ENCODE measurements at regions not wholly inside any gene's neighbourhood (a gene's known extent, or its start where the extent isn't known, plus 50 kb on each side); places are given as distances from the start of the nearest gene placed in this dataset.

DNA sequence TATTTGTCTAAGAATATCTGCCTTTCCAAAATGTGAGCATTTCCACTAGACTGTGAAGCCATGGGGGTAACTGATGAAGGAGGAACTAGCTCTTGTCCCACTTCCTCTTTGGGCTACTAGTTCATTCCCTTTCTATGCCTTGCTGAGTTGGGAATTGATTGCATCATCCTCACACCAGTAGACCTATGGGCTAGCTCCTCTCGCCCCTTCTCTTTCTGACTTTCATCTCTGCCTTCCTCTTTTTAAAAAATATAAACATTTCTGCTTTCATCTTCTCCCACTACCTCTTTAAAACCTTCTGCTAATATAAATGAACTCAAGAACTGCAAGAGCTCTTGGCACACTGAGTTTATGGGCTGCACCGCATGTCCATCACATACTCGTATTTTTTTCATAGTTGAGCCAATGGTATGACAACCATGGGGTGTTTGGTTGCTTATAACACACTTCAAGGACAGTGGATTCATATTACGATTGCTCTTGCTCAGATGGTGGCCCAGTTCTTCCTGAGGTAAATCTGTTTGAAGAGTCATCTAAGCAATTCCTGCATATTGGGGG lies 182.0 kb downstream of the REEP3 start:
- H3K27ac ChIP-seq (ENCODE audit: extremely low read depth, low read depth, low read length) = no peak overlapping the region
- CTCF ChIA-PET = interaction anchor here (0.6 to 1.8 kb wide), 3 partner anchors 14 to 28 kb away, joined by 3 to 4 read pairs (median 4); no protein-coding TSS in a partner anchor
- H3K4me1 ChIP-seq (ENCODE audit: control insufficient read depth, insufficient read depth, low read length) = peaks cover 18% of the 10 kb centered on the region
- H3K36me3 ChIP-seq (ENCODE audit: control insufficient read depth in 2 of 2, insufficient read depth in 1 of 2, low read length in 2 of 2) = no peaks in the 10 kb centered on the region
- POLR2A ChIA-PET = no interaction called here
- H3K9me3 ChIP-seq (ENCODE audit: control insufficient read depth, insufficient read depth, low read depth, low read length) = no peaks in the 10 kb centered on the region
- no peak overlapping the region for H3K4me3 ChIP-seq (ENCODE audit: low read depth, low read length)
- TF ChIP-seq KLF7 (tag by site-specific recombination; IDR thresholded peaks at IDR 0.05; ENCODE audit: borderline replicate concordance) (no peak), ZNF37A (tag by site-specific recombination; IDR thresholded peaks at IDR 0.05) (no peak), ZNF114 (tag by site-specific recombination; IDR thresholded peaks at IDR 0.05) (no peak), ZSCAN16 (tag by site-specific recombination; IDR thresholded peaks at IDR 0.05) (no peak), ZNF768 (tag by site-specific recombination; IDR thresholded peaks at IDR 0.05) (no peak), ZNF404 (tag by site-specific recombination; IDR thresholded peaks at IDR 0.05) (no peak), ZFP69B (tag by site-specific recombination; IDR thresholded peaks at IDR 0.05) (0 out of 2 replicates have a peak, but pooled peaks have one; percentile 29), ZNF830 (tag by site-specific recombination; IDR thresholded peaks at IDR 0.05; ENCODE audit: low read depth) (no peak), ZNF248 (tag by site-specific recombination; IDR thresholded peaks at IDR 0.05) (no peak), ZNF132 (tag by site-specific recombination; IDR thresholded peaks at IDR 0.05; ENCODE audit: borderline replicate concordance) (no peak), ZNF280C (tag by site-specific recombination; IDR thresholded peaks at IDR 0.05) (no peak), SP2 (tag by site-specific recombination; IDR thresholded peaks at IDR 0.05) (no peak), ZNF311 (tag by site-specific recombination; IDR thresholded peaks at IDR 0.05; ENCODE audit: borderline replicate concordance) (no peak), ZNF23 (tag by site-specific recombination; IDR thresholded peaks at IDR 0.05; ENCODE audit: borderline replicate concordance) (no peak), ZNF155 (tag by site-specific recombination; IDR thresholded peaks at IDR 0.05) (no peak), ZEB2 (tag by site-specific recombination; IDR thresholded peaks at IDR 0.05) (no peak), EGR2 (tag by site-specific recombination; IDR thresholded peaks at IDR 0.05; ENCODE audit: low read depth) (no peak), SALL2 (tag by site-specific recombination; IDR thresholded peaks at IDR 0.05; ENCODE audit: borderline replicate concordance) (no peak), BCL11B (tag by site-specific recombination; IDR thresholded peaks at IDR 0.05; ENCODE audit: low read depth) (no peak), ZNF362 (tag by site-specific recombination; IDR thresholded peaks at IDR 0.05) (no peak), ZNF335 (tag by site-specific recombination; conservative IDR thresholded peaks at IDR 0.05) (no peak; the same call in 1 of the 2 replicates), PRDM1 (tag by site-specific recombination; IDR thresholded peaks at IDR 0.05) (peak; percentile 56; the same call in 1 of the 2 replicates), ZNF426 (tag by site-specific recombination; IDR thresholded peaks at IDR 0.05) (no peak), ZFHX2 (tag by site-specific recombination; conservative IDR thresholded peaks at IDR 0.05) (no peak), HIC1 (tag by site-specific recombination; IDR thresholded peaks at IDR 0.05) (no peak), HOXA7 (CRISPR knock-in tag; IDR thresholded peaks at IDR 0.05; ENCODE audit: borderline replicate concordance) (no peak), ZNF133 (tag by site-specific recombination; IDR thresholded peaks at IDR 0.05) (no peak), ZNF560 (tag by site-specific recombination; IDR thresholded peaks at IDR 0.05; ENCODE audit: borderline replicate concordance) (no peak), ZNF660 (tag by site-specific recombination; IDR thresholded peaks at IDR 0.05) (0 out of 2 replicates have a peak, but pooled peaks have one; percentile 39), ZIC2 (tag by site-specific recombination; IDR thresholded peaks at IDR 0.05) (no peak), BCL11A (tag by site-specific recombination; IDR thresholded peaks at IDR 0.05; ENCODE audit: low read depth) (no peak)
- TF ChIP-seq, protein P1, sequence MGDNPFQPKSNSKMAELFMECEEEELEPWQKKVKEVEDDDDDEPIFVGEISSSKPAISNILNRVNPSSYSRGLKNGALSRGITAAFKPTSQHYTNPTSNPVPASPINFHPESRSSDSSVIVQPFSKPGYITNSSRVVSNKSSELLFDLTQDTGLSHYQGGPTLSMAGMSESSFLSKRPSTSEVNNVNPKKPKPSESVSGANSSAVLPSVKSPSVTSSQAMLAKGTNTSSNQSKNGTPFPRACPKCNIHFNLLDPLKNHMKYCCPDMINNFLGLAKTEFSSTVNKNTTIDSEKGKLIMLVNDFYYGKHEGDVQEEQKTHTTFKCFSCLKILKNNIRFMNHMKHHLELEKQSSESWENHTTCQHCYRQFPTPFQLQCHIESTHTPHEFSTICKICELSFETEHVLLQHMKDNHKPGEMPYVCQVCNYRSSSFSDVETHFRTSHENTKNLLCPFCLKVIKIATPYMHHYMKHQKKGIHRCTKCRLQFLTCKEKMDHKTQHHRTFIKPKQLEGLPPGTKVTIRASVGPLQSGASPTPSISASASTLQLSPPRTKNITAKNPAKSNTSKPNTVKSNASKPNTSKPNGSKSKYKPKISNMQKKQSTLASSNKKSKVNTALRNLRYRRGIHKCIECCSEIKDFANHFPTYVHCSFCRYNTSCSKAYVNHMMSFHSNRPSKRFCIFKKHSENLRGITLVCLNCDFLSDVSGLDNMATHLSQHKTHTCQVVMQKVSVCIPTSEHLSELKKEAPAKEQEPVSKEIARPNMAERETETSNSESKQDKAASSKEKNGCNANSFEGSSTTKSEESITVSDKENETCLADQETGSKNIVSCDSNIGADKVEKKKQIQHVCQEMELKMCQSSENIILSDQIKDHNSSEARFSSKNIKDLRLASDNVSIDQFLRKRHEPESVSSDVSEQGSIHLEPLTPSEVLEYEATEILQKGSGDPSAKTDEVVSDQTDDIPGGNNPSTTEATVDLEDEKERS (tag by site-specific recombination; IDR thresholded peaks at IDR 0.05) = no peak
